Endodermal cell (in vitro differentiated cells): ENCODE measurements at regions not wholly inside any gene's neighbourhood (a gene's known extent, or its start where the extent isn't known, plus 50 kb on each side); places are given as distances from the start of the nearest gene placed in this dataset.

Source experiments
- DNase-seq: peaks from one replicate; pipeline ENCODE4 v3.0.0-alpha.2; 2017
- H3K27ac ChIP-seq: 2 replicates; pipeline ENCODE4 v1.5.1; 2013; ENCODE audit warnings: mild to moderate bottlenecking, low read depth, low read length, moderate library complexity
- H3K27me3 ChIP-seq: 2 replicates; pipeline ENCODE4 v1.6.1; 2013; ENCODE audit warnings: mild to moderate bottlenecking, low read length, moderate library complexity; ENCODE audit not compliant: insufficient read depth, control insufficient read depth, poor library complexity, severe bottlenecking
- H3K36me3 ChIP-seq: 2 replicates; pipeline ENCODE4 v1.7.0; 2013; ENCODE audit warnings: mild to moderate bottlenecking, low read length, moderate library complexity; ENCODE audit not compliant: control insufficient read depth, insufficient read depth
- H3K4me1 ChIP-seq: one replicate; pipeline ENCODE4 v1.7.0; 2013; ENCODE audit warnings: low read length; ENCODE audit not compliant: control insufficient read depth, insufficient read depth
- H3K4me3 ChIP-seq: 2 replicates; pipeline ENCODE4 v1.5.1; 2013; ENCODE audit warnings: mild to moderate bottlenecking, low read length, moderate library complexity
- H3K9ac ChIP-seq: 2 replicates; pipeline ENCODE4 v1.6.1; 2013; ENCODE audit warnings: mild to moderate bottlenecking, low read length, moderate library complexity; ENCODE audit not compliant: poor library complexity, severe bottlenecking; ENCODE audit errors: extremely low read depth
- H3K9me3 ChIP-seq: 2 replicates; pipeline ENCODE4 v1.6.1; 2013; ENCODE audit warnings: mild to moderate bottlenecking, low read length, moderate library complexity; ENCODE audit not compliant: control insufficient read depth
- H3K27ac Mint-ChIP-seq: 2 replicates; pipeline ENCODE4 v1.8.0; 2020; ENCODE audit warnings: mixed read lengths
- H3K27me3 Mint-ChIP-seq: 2 replicates; pipeline ENCODE4 v1.8.0; 2021; ENCODE audit warnings: mild to moderate bottlenecking, mixed read lengths; ENCODE audit not compliant: insufficient read depth
- H3K36me3 Mint-ChIP-seq: 2 replicates; pipeline ENCODE4 v1.8.0; 2020; ENCODE audit warnings: low read depth, mixed read lengths
- H3K4me1 Mint-ChIP-seq: 2 replicates; pipeline ENCODE4 v1.8.0; 2020; ENCODE audit warnings: mixed read lengths
- H3K4me3 Mint-ChIP-seq: 2 replicates; pipeline ENCODE4 v1.8.0; 2020; ENCODE audit warnings: mild to moderate bottlenecking, moderate library complexity, mixed read lengths
- H3K9me3 Mint-ChIP-seq: 2 replicates; pipeline ENCODE4 v1.8.0; 2020; ENCODE audit warnings: mild to moderate bottlenecking, mixed read lengths
- WGBS, 2 experiments: methylation state at CpG; one replicate each; pipeline versions ENCODE4 v1.1.5 to v1.1.7; 2013; ENCODE audit warnings: missing lambda C conversion rate in 2 of 2, mixed read lengths in 1 of 2; ENCODE audit not compliant: insufficient coverage in 1 of 2, insufficient read length in 1 of 2; 5-methylcytosine and 5-hydroxymethylcytosine counted together
- TF ChIP-seq, protein P1 (sequence below): fragments of 200-600 bp; sonication (generic); conservative IDR thresholded peaks from 2 replicates; pipeline ENCODE4 v1.5.0; 2021; ENCODE audit warnings: antibody characterized with exemption, mild to moderate bottlenecking

DNA sequence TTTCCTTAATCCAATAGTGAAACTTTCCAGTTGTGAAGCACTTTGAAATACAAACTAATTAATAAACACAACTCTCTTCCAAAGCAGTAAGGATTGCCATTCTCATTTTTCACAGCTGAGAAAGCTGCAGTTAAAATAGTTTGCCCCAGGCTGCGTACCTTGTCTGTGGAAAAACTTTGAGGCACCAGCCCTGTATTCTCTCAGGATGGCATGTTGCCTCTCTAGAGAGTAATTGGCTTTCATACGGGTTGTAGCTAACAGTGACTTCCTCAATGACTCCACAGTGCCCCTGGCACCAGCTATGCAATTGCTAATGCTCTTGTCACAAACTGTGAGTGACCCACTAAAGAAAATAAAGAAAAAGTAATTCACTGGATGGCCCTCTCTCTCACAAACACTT is 345.7 kb downstream of the MTX2 start:
- no peak overlapping the region for H3K4me3 ChIP-seq
- Mint-ChIP-seq H3K4me3 (no peak overlapping the region), H3K27ac (no peak overlapping the region), H3K9me3 (no peaks in the 10 kb centered on the region), H3K27me3 (peaks cover 13% of the 10 kb centered on the region), H3K4me1 (no peaks in the 10 kb centered on the region), H3K36me3 (no peaks in the 10 kb centered on the region)
- TF ChIP-seq, protein P1, sequence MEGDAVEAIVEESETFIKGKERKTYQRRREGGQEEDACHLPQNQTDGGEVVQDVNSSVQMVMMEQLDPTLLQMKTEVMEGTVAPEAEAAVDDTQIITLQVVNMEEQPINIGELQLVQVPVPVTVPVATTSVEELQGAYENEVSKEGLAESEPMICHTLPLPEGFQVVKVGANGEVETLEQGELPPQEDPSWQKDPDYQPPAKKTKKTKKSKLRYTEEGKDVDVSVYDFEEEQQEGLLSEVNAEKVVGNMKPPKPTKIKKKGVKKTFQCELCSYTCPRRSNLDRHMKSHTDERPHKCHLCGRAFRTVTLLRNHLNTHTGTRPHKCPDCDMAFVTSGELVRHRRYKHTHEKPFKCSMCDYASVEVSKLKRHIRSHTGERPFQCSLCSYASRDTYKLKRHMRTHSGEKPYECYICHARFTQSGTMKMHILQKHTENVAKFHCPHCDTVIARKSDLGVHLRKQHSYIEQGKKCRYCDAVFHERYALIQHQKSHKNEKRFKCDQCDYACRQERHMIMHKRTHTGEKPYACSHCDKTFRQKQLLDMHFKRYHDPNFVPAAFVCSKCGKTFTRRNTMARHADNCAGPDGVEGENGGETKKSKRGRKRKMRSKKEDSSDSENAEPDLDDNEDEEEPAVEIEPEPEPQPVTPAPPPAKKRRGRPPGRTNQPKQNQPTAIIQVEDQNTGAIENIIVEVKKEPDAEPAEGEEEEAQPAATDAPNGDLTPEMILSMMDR: no peak
- H3K27me3 ChIP-seq: no peaks in the 10 kb centered on the region
- 90 to 91% methylated on average over 2 of the region's 2 CpGs for WGBS, 2 experiments
- no peak overlapping the region for H3K9ac ChIP-seq
- H3K9me3 ChIP-seq: no peaks in the 10 kb centered on the region
- no peak overlapping the region for H3K27ac ChIP-seq
- H3K4me1 ChIP-seq: peaks cover 4% of the 10 kb centered on the region
- DNase-seq: no peak
- no peaks in the 10 kb centered on the region for H3K36me3 ChIP-seq

DNA sequence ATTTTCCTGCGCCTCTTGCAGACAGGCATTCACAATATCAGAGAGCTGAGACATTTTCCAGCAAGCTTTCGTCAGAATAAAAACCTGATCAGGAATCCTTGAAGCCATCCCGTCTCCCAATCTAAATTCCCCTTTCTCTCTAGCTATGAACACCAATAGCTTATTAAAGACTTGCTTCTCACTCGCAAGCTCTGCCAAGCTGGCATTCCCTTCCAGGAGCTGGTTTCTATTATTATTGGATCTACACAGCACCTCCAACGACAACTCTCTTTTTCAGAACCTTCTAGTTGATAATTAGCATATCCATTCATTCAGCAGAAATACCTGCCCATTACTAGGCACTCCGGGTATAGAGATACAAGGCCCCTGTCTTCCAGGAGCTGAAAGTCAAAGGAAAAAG is 350.3 kb downstream of the MTX2 start:
- Histone ChIP-seq H3K36me3 (no peaks in the 10 kb centered on the region), H3K4me1 (no peaks in the 10 kb centered on the region), H3K27me3 (no peaks in the 10 kb centered on the region), H3K4me3 (no peak overlapping the region), H3K9me3 (no peaks in the 10 kb centered on the region), H3K9ac (no peak overlapping the region), H3K27ac (no peak overlapping the region)
- TF ChIP-seq, protein P1: no peak
- Mint-ChIP-seq H3K9me3 (no peaks in the 10 kb centered on the region), H3K4me3 (no peak overlapping the region), H3K4me1 (peaks cover 3% of the 10 kb centered on the region), H3K27me3 (peaks cover 3% of the 10 kb centered on the region), H3K27ac (no peak overlapping the region), H3K36me3 (no peaks in the 10 kb centered on the region)
- DNase-seq: no peak
- 92 to 98% methylated on average over 6 of the region's 6 CpGs for WGBS, 2 experiments

- H3K27ac Mint-ChIP-seq: no peak overlapping the region
- H3K27ac ChIP-seq: no peak overlapping the region
- no peak for DNase-seq
- H3K9me3 ChIP-seq: no peaks in the 10 kb centered on the region
- TF ChIP-seq, protein P1: no peak
- no peak overlapping the region for H3K4me3 Mint-ChIP-seq
- WGBS, 2 experiments: 90% methylated on average over 5 to 7 of the region's 7 CpGs
- no peak overlapping the region for H3K9ac ChIP-seq
- H3K36me3 Mint-ChIP-seq: no peaks in the 10 kb centered on the region
- no peaks in the 10 kb centered on the region for H3K4me1 ChIP-seq
- no peaks in the 10 kb centered on the region for H3K9me3 Mint-ChIP-seq
- H3K27me3 Mint-ChIP-seq: peaks cover 9% of the 10 kb centered on the region
- H3K4me3 ChIP-seq: no peak overlapping the region
- H3K27me3 ChIP-seq: no peaks in the 10 kb centered on the region
- peaks cover 3% of the 10 kb centered on the region for H3K4me1 Mint-ChIP-seq
- H3K36me3 ChIP-seq: no peaks in the 10 kb centered on the region
Observed at GRCh38 chr2:176621350-176621749, 352.1 kb downstream of the MTX2 start.
